Ishikawa (cell line): ENCODE measurements at regions not wholly inside any gene's neighbourhood (a gene's known extent, or its start where the extent isn't known, plus 50 kb on each side); places are given as distances from the start of the nearest gene placed in this dataset.

Source experiments
- CEBPB ChIP-seq: IDR thresholded peaks from 2 replicates; pipeline ENCODE4 v1.6.1; 2012
- CREB1 ChIP-seq: IDR thresholded peaks from 2 replicates; pipeline ENCODE4 v1.6.1; 2012; ENCODE audit warnings: low read depth
- EGR1 ChIP-seq: IDR thresholded peaks from 2 replicates; pipeline ENCODE4 v1.6.1; 2012
- EP300 ChIP-seq: IDR thresholded peaks from 2 replicates; pipeline ENCODE4 v1.6.1; 2012; ENCODE audit warnings: borderline replicate concordance
- FOXM1 ChIP-seq: IDR thresholded peaks from 2 replicates; pipeline ENCODE4 v1.6.1; 2012; ENCODE audit warnings: low read depth, borderline replicate concordance
- NFIC ChIP-seq: IDR thresholded peaks from 2 replicates; pipeline ENCODE4 v1.6.1; 2012
- RAD21 ChIP-seq: IDR thresholded peaks from 2 replicates; pipeline ENCODE4 v1.6.1; 2012; ENCODE audit warnings: low read depth
- TAF1 ChIP-seq: IDR thresholded peaks from 2 replicates; pipeline ENCODE4 v1.6.1; 2012; ENCODE audit warnings: low read depth, mild to moderate bottlenecking
- TCF12 ChIP-seq: IDR thresholded peaks from 2 replicates; pipeline ENCODE4 v1.6.1; 2012; ENCODE audit warnings: low read depth
- TEAD4 ChIP-seq: IDR thresholded peaks from 2 replicates; pipeline ENCODE4 v1.6.1; 2012
- YY1 ChIP-seq: IDR thresholded peaks from 2 replicates; pipeline ENCODE4 v1.6.1; 2012; ENCODE audit warnings: low read depth
- ZBTB7A ChIP-seq: IDR thresholded peaks from 2 replicates; pipeline ENCODE4 v1.6.1; 2012; ENCODE audit warnings: low read depth
- TF ChIP-seq, protein P1 (sequence below): IDR thresholded peaks from 2 replicates; pipeline ENCODE4 v1.6.1; 2012; ENCODE audit warnings: low read depth, mild to moderate bottlenecking
- TF ChIP-seq, protein P2 (sequence below): IDR thresholded peaks from 2 replicates; pipeline ENCODE4 v1.6.1; 2012
- TF ChIP-seq, protein P3 (sequence below): IDR thresholded peaks from 2 replicates; pipeline ENCODE4 v1.6.1; 2012

DNA sequence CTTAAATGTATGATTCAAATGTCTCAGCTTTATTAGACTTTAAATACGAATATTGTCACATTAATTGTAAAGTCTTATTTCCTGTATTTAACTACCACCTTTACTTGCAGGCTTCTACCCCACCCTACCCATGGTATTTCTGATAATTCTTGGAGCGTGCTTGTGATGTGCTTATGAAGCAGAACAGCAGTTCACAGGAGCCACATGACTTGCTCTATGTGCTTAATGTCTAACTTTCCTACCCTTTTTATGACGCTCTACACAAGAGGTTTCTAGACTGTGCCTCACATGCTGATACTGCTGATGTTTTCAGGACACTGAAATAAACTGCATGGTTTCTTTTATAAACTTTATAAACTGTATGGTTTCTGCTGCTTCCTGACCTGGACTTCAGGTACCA, 553.5 kb upstream of the CCDC54 start:
- TF ChIP-seq YY1 (no peak), ZBTB7A (no peak), TEAD4 (no peak), EGR1 (no peak), RAD21 (no peak)
- TF ChIP-seq, protein P1, sequence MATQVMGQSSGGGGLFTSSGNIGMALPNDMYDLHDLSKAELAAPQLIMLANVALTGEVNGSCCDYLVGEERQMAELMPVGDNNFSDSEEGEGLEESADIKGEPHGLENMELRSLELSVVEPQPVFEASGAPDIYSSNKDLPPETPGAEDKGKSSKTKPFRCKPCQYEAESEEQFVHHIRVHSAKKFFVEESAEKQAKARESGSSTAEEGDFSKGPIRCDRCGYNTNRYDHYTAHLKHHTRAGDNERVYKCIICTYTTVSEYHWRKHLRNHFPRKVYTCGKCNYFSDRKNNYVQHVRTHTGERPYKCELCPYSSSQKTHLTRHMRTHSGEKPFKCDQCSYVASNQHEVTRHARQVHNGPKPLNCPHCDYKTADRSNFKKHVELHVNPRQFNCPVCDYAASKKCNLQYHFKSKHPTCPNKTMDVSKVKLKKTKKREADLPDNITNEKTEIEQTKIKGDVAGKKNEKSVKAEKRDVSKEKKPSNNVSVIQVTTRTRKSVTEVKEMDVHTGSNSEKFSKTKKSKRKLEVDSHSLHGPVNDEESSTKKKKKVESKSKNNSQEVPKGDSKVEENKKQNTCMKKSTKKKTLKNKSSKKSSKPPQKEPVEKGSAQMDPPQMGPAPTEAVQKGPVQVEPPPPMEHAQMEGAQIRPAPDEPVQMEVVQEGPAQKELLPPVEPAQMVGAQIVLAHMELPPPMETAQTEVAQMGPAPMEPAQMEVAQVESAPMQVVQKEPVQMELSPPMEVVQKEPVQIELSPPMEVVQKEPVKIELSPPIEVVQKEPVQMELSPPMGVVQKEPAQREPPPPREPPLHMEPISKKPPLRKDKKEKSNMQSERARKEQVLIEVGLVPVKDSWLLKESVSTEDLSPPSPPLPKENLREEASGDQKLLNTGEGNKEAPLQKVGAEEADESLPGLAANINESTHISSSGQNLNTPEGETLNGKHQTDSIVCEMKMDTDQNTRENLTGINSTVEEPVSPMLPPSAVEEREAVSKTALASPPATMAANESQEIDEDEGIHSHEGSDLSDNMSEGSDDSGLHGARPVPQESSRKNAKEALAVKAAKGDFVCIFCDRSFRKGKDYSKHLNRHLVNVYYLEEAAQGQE = no peak
- TF ChIP-seq, protein P2, sequence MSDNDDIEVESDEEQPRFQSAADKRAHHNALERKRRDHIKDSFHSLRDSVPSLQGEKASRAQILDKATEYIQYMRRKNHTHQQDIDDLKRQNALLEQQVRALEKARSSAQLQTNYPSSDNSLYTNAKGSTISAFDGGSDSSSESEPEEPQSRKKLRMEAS = no peak
- TF ChIP-seq, protein P3, sequence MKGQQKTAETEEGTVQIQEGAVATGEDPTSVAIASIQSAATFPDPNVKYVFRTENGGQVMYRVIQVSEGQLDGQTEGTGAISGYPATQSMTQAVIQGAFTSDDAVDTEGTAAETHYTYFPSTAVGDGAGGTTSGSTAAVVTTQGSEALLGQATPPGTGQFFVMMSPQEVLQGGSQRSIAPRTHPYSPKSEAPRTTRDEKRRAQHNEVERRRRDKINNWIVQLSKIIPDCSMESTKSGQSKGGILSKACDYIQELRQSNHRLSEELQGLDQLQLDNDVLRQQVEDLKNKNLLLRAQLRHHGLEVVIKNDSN = no peak

DNA sequence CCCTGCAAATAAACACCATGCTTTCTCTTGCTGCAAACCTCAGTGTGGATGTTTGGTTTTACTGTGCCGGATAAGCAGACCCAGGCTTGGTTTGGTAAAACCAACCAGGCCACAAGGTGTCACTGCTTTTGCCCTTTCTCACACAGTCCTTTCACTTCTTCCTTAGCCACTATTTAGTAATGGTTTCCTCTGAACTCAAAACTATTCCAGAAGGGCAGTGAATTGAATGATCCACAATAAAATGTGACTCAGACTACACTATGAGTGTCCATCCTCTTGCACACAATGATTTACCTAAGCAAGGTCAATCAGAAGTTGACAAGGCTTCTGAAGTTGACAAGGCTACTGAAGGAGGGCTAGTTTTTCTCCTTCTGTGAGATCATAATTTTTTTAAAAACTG, 552.4 kb upstream of the CCDC54 start:
- TF ChIP-seq RAD21 (peak; percentile 24; the same call in 1 of the 2 replicates), YY1 (no peak)

DNA sequence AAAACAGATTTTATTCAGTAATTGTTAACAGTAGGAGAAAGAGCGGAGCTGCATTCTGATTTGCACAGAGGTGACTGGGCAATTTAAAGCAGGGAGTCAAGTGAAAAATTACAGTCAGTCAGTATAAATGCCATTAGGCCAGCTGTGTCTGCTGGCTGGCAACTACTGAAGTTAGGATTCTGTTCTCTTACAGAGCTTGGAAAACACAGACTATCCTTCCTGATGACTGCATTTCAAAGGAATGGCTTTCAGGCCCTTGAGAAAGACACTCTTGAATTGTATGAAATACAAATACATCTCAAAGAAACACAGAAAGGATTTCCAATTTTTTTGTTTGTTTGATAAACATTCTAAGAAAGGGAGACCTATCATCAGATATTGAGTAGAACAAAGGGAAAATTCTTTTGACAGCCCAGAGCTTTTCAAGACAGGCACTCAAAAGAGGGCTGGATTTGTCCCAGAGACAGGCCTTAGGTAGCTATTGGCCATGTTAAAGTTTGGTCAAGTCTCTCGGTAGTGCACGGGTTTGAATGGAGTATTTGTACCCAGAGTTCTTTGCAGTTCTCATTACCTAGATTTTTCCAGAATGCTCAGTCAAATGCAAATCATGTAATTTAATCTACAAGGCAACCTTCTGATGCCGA, 551.2 kb upstream of the CCDC54 start:
- TF ChIP-seq TAF1 (no peak), TEAD4 (no peak), CREB1 (no peak), FOXM1 (no peak), ZBTB7A (no peak), TCF12 (no peak), NFIC (no peak), YY1 (no peak), CEBPB (no peak), EGR1 (no peak), RAD21 (no peak), EP300 (no peak)
- TF ChIP-seq, protein P3 = no peak
- TF ChIP-seq, protein P1 = no peak
- TF ChIP-seq, protein P2 = no peak

DNA sequence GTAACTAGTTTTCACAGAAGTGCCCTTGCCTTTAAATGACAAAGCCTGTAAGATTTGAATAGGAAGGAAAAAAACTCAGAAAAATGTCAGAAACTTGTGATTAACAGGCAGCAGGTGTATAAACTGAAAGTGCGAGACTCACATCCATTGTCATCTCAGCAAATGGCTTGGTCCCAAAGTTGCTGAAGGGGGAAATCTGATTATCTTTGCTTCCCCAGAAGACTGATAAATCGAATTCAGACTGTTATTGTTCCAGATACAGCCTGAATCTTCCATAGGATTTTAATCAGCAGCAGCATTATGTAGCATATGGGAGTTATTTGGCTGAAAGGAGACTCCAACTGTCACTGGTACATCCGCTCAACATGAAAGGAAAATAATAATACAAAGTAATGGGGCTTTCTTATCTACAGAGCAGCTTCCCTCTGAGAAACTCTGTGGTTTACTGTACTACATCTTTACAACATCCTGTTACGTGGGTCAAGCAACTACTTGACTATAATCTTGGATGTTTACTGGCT, 550.4 kb upstream of the CCDC54 start:
- no peak for TF ChIP-seq TAF1

DNA sequence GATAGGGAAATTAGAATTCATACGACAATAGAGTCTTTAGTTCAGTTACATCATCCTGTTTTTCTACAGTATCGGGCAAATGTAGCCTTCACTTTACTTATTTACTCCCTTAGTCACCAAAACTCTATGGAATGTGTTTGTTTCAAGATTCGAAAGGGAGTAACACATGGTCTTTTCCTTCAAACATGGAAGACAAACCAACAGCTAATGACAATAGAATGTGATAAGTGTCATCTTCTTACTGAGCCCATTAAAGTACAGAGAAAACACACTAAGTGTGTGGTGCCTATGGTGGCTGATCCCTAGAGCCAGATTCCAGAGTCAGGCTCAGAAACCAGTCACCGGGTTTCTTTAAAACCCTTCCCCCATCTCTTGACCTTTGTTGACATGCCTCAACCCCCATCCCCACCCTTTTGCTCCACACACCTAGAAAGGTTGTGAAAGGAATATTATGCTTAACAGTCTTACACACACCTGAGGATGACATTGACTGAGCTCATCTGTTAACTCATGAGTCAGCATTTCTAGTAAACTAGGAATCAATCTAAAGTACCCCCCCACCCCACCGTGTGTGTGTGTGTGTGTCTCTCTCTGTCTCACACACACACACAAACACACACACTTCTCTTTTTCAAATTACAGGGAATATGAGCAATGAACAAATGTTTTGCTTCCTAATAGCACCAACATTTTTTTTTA, 549.6 kb upstream of the CCDC54 start:
- TF ChIP-seq, protein P3 = no peak
- TF ChIP-seq TCF12 (no peak), TEAD4 (no peak), CEBPB (no peak), ZBTB7A (no peak)

DNA sequence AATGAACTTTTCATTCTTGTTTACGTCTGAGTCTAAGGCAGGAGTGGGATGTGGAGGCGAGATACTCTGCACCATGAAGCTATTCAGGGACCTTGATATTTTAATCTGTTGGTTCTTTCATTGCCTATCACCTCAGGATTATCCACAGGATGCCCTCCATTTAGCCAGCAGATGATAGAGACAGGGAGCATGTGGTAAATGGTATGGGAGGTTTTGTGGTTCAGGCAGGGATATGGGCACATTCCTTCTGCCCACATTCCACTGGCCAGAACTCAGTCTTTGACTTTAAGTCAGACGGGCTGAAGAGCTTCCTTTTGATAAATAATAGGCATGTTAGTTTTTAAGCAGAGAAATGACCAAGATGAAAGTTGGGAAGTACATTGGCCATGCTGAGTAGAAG, 548.0 kb upstream of the CCDC54 start:
- TF ChIP-seq, protein P3 = no peak
- TF ChIP-seq FOXM1 (no peak), TEAD4 (no peak)
